ENCODE measurements at regions not wholly inside any gene's neighbourhood (a gene's known extent, or its start where the extent isn't known, plus 50 kb on each side); places are given as distances from the start of the nearest gene placed in this dataset.
A peak's percentile ranks its signal among the peaks of the same experiment; 100 is the strongest.

GRCh38 chr18:22348521-22349316, 69.0 kb downstream of the CTAGE1 start:
- H3K4me3 ChIP-seq (ENCODE audit: low read length, poor library complexity, severe bottlenecking), result no peak overlapping the region
- no peak for TF ChIP-seq EZH2phosphoT487 (IDR thresholded peaks at IDR 0.05; ENCODE audit: borderline replicate concordance)
- TF ChIP-seq, protein P1, sequence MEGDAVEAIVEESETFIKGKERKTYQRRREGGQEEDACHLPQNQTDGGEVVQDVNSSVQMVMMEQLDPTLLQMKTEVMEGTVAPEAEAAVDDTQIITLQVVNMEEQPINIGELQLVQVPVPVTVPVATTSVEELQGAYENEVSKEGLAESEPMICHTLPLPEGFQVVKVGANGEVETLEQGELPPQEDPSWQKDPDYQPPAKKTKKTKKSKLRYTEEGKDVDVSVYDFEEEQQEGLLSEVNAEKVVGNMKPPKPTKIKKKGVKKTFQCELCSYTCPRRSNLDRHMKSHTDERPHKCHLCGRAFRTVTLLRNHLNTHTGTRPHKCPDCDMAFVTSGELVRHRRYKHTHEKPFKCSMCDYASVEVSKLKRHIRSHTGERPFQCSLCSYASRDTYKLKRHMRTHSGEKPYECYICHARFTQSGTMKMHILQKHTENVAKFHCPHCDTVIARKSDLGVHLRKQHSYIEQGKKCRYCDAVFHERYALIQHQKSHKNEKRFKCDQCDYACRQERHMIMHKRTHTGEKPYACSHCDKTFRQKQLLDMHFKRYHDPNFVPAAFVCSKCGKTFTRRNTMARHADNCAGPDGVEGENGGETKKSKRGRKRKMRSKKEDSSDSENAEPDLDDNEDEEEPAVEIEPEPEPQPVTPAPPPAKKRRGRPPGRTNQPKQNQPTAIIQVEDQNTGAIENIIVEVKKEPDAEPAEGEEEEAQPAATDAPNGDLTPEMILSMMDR (conservative IDR thresholded peaks at IDR 0.05; ENCODE audit: low read length), result no peak
- H3K27me3 ChIP-seq (ENCODE audit: insufficient read depth, low read length, poor library complexity, severe bottlenecking), result no peaks in the 10 kb centered on the region
- no peaks in the 10 kb centered on the region for H3K9me3 ChIP-seq (ENCODE audit: insufficient read depth, low read depth, low read length)
- no peak overlapping the region for H3K4me2 ChIP-seq (ENCODE audit: low read depth, low read length, poor library complexity, severe bottlenecking)
- H3F3A ChIP-seq (ENCODE audit: low read depth), result no peaks in the 10 kb centered on the region
- H3K79me2 ChIP-seq (ENCODE audit: insufficient read depth, low read length), result no peaks in the 10 kb centered on the region
- no peaks in the 10 kb centered on the region for H3K9me2 ChIP-seq (replicated peaks; ENCODE audit: low read depth, low read length)
- H3K36me3 ChIP-seq (ENCODE audit: insufficient read depth, low read length), result no peaks in the 10 kb centered on the region
- no peak overlapping the region for H3K9ac ChIP-seq (ENCODE audit: low read depth, low read length, poor library complexity, severe bottlenecking)
- peaks cover 36% of the 10 kb centered on the region for H3K4me1 ChIP-seq (ENCODE audit: insufficient read depth, low read length, poor library complexity, severe bottlenecking)
- H2AFZ ChIP-seq (ENCODE audit: low read length), result no peak overlapping the region
- no peaks in the 10 kb centered on the region for H4K20me1 ChIP-seq (ENCODE audit: insufficient read depth, low read length, poor library complexity, severe bottlenecking)

DNA sequence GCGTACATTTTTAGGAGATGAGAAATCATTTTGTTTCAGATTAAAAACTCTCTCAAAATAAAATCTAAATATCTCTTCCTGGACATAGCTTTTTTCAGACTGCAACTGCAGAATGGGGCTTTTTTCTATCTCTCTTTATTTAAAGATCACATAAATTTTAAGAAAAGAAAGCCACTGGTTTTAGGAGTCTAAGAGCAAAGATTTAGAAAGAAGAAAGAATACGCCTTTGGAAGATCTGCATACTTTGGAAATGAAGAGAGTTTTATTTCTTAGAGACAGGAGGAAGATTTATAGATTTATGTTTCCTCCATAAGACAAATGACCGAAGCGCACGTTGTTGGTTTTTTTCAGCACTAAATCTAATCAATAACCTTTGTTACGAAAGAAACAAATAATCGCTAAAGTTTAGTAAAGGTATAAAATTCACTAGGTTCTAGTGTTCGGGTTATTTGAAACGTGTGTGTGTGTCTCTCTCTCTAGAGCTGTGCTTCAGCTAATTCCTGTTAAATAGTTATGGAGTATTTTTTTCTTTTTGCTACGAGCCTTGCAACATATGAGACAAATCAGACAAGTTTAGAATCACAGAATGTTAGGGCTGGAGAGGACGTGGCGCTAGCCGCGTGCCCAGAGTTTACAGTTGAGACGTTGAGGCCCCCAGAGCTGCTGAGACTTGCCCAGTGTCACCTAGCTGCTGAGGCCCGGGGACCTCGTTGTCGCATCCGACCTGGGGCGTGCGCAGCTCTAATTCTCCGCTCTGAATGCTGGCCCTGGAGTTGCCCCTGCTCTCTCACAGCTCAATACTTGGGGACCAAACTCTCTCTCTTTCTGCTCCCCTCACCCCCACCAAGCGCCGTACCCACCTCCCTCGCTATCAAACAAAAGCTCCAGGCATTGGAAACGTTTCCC, 69.9 kb downstream of the CTAGE1 start:
- Histone ChIP-seq H3K9me2 (replicated peaks; ENCODE audit: low read depth, low read length) (no peaks in the 10 kb centered on the region), H3F3A (ENCODE audit: low read depth) (no peaks in the 10 kb centered on the region), H3K4me3 (ENCODE audit: low read length, poor library complexity, severe bottlenecking) (no peak overlapping the region), H3K36me3 (ENCODE audit: insufficient read depth, low read length) (no peaks in the 10 kb centered on the region), H3K4me1 (ENCODE audit: insufficient read depth, low read length, poor library complexity, severe bottlenecking) (peaks cover 44% of the 10 kb centered on the region), H3K9me3 (ENCODE audit: insufficient read depth, low read depth, low read length) (no peaks in the 10 kb centered on the region), H3K79me2 (ENCODE audit: insufficient read depth, low read length) (no peaks in the 10 kb centered on the region), H3K27me3 (ENCODE audit: insufficient read depth, low read length, poor library complexity, severe bottlenecking) (no peaks in the 10 kb centered on the region), H3K4me2 (ENCODE audit: low read depth, low read length, poor library complexity, severe bottlenecking) (no peak overlapping the region), H4K20me1 (ENCODE audit: insufficient read depth, low read length, poor library complexity, severe bottlenecking) (no peaks in the 10 kb centered on the region), H2AFZ (ENCODE audit: low read length) (no peak overlapping the region), H3K9ac (ENCODE audit: low read depth, low read length, poor library complexity, severe bottlenecking) (no peak overlapping the region)
- TF ChIP-seq, protein P1 (conservative IDR thresholded peaks at IDR 0.05; ENCODE audit: low read length), result no peak
- TF ChIP-seq EZH2phosphoT487 (IDR thresholded peaks at IDR 0.05; ENCODE audit: borderline replicate concordance), result no peak

DNA sequence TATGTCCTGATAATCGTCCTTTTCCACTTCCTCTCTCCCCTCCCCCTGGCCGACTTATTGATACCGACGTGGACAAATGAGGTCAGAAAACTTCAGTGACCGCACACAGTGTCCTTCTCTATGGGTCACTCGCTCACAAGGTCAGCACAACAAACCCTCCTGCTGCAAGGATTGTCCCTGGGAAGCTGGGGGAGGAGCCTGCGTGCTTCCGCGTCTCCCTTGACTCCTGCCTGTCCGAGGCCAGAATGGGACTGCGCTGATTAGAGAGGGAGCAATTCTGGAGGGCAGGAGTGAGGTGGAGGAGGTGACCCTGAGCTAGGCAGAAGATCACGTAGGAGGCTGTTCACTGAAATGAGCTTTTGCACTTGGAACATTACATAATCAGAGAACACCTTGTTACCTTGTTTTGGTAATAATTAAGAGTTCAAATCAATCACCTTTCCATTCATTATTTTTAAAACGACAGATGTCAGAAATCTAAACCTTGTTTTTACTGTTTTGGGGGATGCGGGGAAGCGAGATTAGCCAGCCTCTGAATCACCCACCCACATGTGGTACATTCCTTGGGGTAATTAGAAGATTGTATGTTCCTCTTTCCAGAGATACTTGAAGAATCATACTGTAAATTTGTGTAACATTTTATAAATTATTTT, 70.6 kb downstream of the CTAGE1 start:
- no peak overlapping the region for H3K4me3 ChIP-seq (ENCODE audit: low read length, poor library complexity, severe bottlenecking)
- no peak overlapping the region for H2AFZ ChIP-seq (ENCODE audit: low read length)
- no peaks in the 10 kb centered on the region for H3K36me3 ChIP-seq (ENCODE audit: insufficient read depth, low read length)
- H3K4me1 ChIP-seq (ENCODE audit: insufficient read depth, low read length, poor library complexity, severe bottlenecking), result peaks cover 47% of the 10 kb centered on the region
- TF ChIP-seq, protein P1 (conservative IDR thresholded peaks at IDR 0.05; ENCODE audit: low read length), result no peak
- no peak for TF ChIP-seq EZH2phosphoT487 (IDR thresholded peaks at IDR 0.05; ENCODE audit: borderline replicate concordance)
- H4K20me1 ChIP-seq (ENCODE audit: insufficient read depth, low read length, poor library complexity, severe bottlenecking), result no peaks in the 10 kb centered on the region
- no peaks in the 10 kb centered on the region for H3K79me2 ChIP-seq (ENCODE audit: insufficient read depth, low read length)
- no peaks in the 10 kb centered on the region for H3K27me3 ChIP-seq (ENCODE audit: insufficient read depth, low read length, poor library complexity, severe bottlenecking)
- no peaks in the 10 kb centered on the region for H3K9me2 ChIP-seq (replicated peaks; ENCODE audit: low read depth, low read length)
- no peaks in the 10 kb centered on the region for H3K9me3 ChIP-seq (ENCODE audit: insufficient read depth, low read depth, low read length)
- H3K4me2 ChIP-seq (ENCODE audit: low read depth, low read length, poor library complexity, severe bottlenecking), result peak overlapping the region; percentile 71
- H3K9ac ChIP-seq (ENCODE audit: low read depth, low read length, poor library complexity, severe bottlenecking), result no peak overlapping the region
- no peaks in the 10 kb centered on the region for H3F3A ChIP-seq (ENCODE audit: low read depth)
